ENCODE measurements at regions not wholly inside any gene's neighbourhood (a gene's known extent, or its start where the extent isn't known, plus 50 kb on each side); places are given as distances from the start of the nearest gene placed in this dataset.

GRCh38 chr1:99177465-99177864, 86.8 kb upstream of the PLPPR4 start:
- POLR2A ChIA-PET = no interaction called here
- H3K4me3 ChIP-seq = no peak overlapping the region
- no peak overlapping the region for H2AFZ ChIP-seq (ENCODE audit: control insufficient read depth, low read depth, low read length)
- no peaks in the 10 kb centered on the region for H3K79me2 ChIP-seq (ENCODE audit: control insufficient read depth, insufficient read depth, low read length)
- TF ChIP-seq SUZ12 (IDR thresholded peaks at IDR 0.05; ENCODE audit: unreplicated experiment) (no peak), STAT1 (conservative IDR thresholded peaks at IDR 0.05) (no peak), PBX3 (IDR thresholded peaks at IDR 0.05; ENCODE audit: insufficient replicate concordance, low read depth, low read length) (no peak), SMAD5 (IDR thresholded peaks at IDR 0.05; ENCODE audit: low read depth) (no peak), SIX5 (IDR thresholded peaks at IDR 0.05; ENCODE audit: low read depth, low read length, severe bottlenecking) (no peak), NKRF (conservative IDR thresholded peaks at IDR 0.05) (no peak), KLF5 (IDR thresholded peaks at IDR 0.05; ENCODE audit: partially characterized antibody) (no peak), RELB (IDR thresholded peaks at IDR 0.05; ENCODE audit: low read depth) (no peak)
- H3K4me1 ChIP-seq (ENCODE audit: control insufficient read depth, insufficient read depth, low read length) = no peaks in the 10 kb centered on the region
- CTCF ChIA-PET = interaction anchor here (1.0 kb wide), 1 partner anchor 305 kb away, joined by 4 read pairs; no protein-coding TSS in a partner anchor
- no peak overlapping the region for H3K27ac ChIP-seq (ENCODE audit: control insufficient read depth, insufficient read depth)
- no peaks in the 10 kb centered on the region for H3K27me3 ChIP-seq (replicated peaks in 1 of 2; ENCODE audit: control insufficient read depth in 2 of 2, insufficient read depth in 2 of 2, low read length in 1 of 2)
- no TSS peak for BruUV-seq (replicated peaks)
- ATAC-seq (no peak), DNase-seq (ENCODE audit: low read depth, low spot score) (no peak), FAIRE-seq (no peak)
- no peaks in the 10 kb centered on the region for H3K9me3 ChIP-seq (replicated peaks; ENCODE audit: control insufficient read depth, insufficient read depth, low read length)
- in situ Hi-C loops (cut with MboI) = loop anchor here (10.0 to 25.0 kb wide), 2 partner anchors 297 to 1685 kb away; no protein-coding TSS in a partner anchor
- SMC1A ChIA-PET (ENCODE audit: uncharacterized antibody, unreplicated experiment) = interaction anchor here (0.9 kb wide), 1 partner anchor 306 kb away, joined by 4 read pairs; no protein-coding TSS in a partner anchor
- no peaks in the 10 kb centered on the region for H3K36me3 ChIP-seq (ENCODE audit: control insufficient read depth in 2 of 2, insufficient read depth in 2 of 2, low read length in 1 of 2)
- H3K4me2 ChIP-seq (ENCODE audit: control insufficient read depth, insufficient read depth) = no peak overlapping the region
- RAD21 ChIA-PET (ENCODE audit: unreplicated experiment) = no interaction called here
- intact Hi-C loops (cut with micrococcal nuclease; ENCODE audit: unreplicated experiment) = no loop called here
- no peak overlapping the region for H3K9ac ChIP-seq (ENCODE audit: control insufficient read depth, insufficient read depth, low read length)
- 0% methylated on average over 1 of the region's 1 CpG for WGBS (ENCODE audit: insufficient coverage, insufficient replicate concordance, low lambda C conversion rate, missing lambda C conversion rate)
- no peaks in the 10 kb centered on the region for H4K20me1 ChIP-seq (ENCODE audit: control insufficient read depth, insufficient read depth)

All from GM12878 (cell line).